PC-3 (cell line): ENCODE measurements at regions not wholly inside any gene's neighbourhood (a gene's known extent, or its start where the extent isn't known, plus 50 kb on each side); places are given as distances from the start of the nearest gene placed in this dataset.
A peak's percentile ranks its signal among the peaks of the same experiment; 100 is the strongest.

Source experiments
- EZH2 ChIP-seq: fragments of 300-600 bp; sonication (generic); IDR thresholded peaks from one replicate; pipeline ENCODE4 v1.6.1; 2017; ENCODE audit warnings: antibody characterized with exemption, mild to moderate bottlenecking, low read length; ENCODE audit not compliant: unreplicated experiment
- TF ChIP-seq, protein P1 (sequence below): fragments of 300-600 bp; sonication (generic); conservative IDR thresholded peaks from 2 replicates; pipeline ENCODE4 v1.5.1; 2017; ENCODE audit warnings: antibody characterized with exemption, low read depth, mild to moderate bottlenecking, low read length

DNA sequence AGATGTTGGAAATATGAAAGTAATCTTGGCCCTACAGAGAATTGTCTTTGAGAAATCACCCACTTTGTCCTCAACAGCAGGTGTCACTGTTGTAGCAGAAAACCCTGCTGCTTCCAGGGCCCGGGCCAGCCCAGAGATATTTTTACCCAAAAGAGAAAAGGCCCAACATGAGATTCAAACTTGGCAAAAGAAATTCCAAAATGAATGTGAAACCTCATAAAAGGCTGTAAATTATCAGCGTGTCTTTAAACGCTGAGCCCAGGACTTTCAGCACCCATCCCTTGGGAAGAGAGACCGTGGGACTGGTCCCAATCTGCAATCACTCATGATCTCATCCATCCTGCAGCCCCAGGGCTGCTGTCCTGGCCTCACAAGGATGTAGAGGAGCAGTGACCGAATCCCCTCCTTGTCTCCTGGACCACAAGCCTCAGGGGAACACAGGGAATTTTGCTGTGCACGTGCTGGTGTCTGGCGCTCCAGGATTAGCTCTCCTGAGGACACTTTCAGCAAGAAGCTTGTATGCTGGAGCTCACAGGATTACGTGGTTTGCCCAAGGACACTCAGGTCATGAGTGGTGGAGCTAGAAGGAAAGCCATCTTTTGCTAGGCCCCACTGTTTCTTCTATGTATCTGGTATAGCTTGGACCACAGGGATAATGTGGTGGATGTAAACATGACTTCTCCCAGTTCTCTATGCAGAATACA lies 202.1 kb downstream of the RNF144A start:
- TF ChIP-seq, protein P1, sequence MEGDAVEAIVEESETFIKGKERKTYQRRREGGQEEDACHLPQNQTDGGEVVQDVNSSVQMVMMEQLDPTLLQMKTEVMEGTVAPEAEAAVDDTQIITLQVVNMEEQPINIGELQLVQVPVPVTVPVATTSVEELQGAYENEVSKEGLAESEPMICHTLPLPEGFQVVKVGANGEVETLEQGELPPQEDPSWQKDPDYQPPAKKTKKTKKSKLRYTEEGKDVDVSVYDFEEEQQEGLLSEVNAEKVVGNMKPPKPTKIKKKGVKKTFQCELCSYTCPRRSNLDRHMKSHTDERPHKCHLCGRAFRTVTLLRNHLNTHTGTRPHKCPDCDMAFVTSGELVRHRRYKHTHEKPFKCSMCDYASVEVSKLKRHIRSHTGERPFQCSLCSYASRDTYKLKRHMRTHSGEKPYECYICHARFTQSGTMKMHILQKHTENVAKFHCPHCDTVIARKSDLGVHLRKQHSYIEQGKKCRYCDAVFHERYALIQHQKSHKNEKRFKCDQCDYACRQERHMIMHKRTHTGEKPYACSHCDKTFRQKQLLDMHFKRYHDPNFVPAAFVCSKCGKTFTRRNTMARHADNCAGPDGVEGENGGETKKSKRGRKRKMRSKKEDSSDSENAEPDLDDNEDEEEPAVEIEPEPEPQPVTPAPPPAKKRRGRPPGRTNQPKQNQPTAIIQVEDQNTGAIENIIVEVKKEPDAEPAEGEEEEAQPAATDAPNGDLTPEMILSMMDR: peak; percentile 89
- TF ChIP-seq EZH2: no peak
